Lung (tissue), 11 donors: ENCODE measurements at regions not wholly inside any gene's neighbourhood (a gene's known extent, or its start where the extent isn't known, plus 50 kb on each side); places are given as distances from the start of the nearest gene placed in this dataset.

Experiments used
- ATAC-seq: fragments of 200-7000 bp; cut with Tn5 transposase; one replicate; pipeline ENCODE4 v1.9.1; 2020; ENCODE audit warnings: moderate number of reproducible peaks; ENCODE audit not compliant: insufficient read depth, low FRiP score
- DNase-seq, 3 donors: peaks; one replicate each; pipeline ENCODE4 v3.0.0-alpha.2; 2013 to 2017
- H3K27ac ChIP-seq, 2 donors: one replicate each; pipeline ENCODE4 v1.5.1; 2013; ENCODE audit warnings: mild to moderate bottlenecking in 2 of 2, moderate library complexity in 2 of 2, control low read depth in 1 of 2, inconsistent platforms in 1 of 2, low read depth in 1 of 2, low read length in 1 of 2
- H3K27me3 ChIP-seq, 3 donors: one replicate each; pipeline ENCODE4 v1.5.1; 2013; ENCODE audit warnings: low read length in 2 of 3; ENCODE audit not compliant: control insufficient read depth in 3 of 3, insufficient read depth in 3 of 3
- H3K36me3 ChIP-seq, 4 donors: one replicate each; pipeline ENCODE4 v1.5.1; 2013; ENCODE audit warnings: low read length in 4 of 4, mild to moderate bottlenecking in 1 of 4, moderate library complexity in 1 of 4; ENCODE audit not compliant: control insufficient read depth in 4 of 4, insufficient read depth in 4 of 4
- H3K4me1 ChIP-seq, 5 donors: one replicate each; pipeline ENCODE4 v1.5.1; 2013; ENCODE audit warnings: low read length in 5 of 5, mild to moderate bottlenecking in 2 of 5, moderate library complexity in 1 of 5; ENCODE audit not compliant: control insufficient read depth in 5 of 5, insufficient read depth in 5 of 5
- H3K4me3 ChIP-seq: one replicate; pipeline ENCODE4 v1.5.1; 2013; ENCODE audit warnings: mild to moderate bottlenecking, control low read depth, moderate library complexity
- H3K9ac ChIP-seq, 2 donors: one replicate each; pipeline ENCODE4 v1.5.1; 2013; ENCODE audit warnings: low read length in 2 of 2, control low read depth in 1 of 2; ENCODE audit not compliant: insufficient read depth in 1 of 2
- H3K9me3 ChIP-seq, 4 donors: one replicate each; pipeline ENCODE4 v1.5.1; 2013; ENCODE audit warnings: low read length in 3 of 4, mild to moderate bottlenecking in 1 of 4, moderate library complexity in 1 of 4; ENCODE audit not compliant: control insufficient read depth in 4 of 4, insufficient read depth in 3 of 4
- WGBS, 2 donors: extraction: QIAGEN DNeasy Blood & Tissue Kit; methylation state at CpG; one replicate each; pipeline ENCODE4 v1.1.7; 2013; 5-methylcytosine and 5-hydroxymethylcytosine counted together
- TF ChIP-seq, protein P1 (sequence below): IDR thresholded peaks from 2 replicates; pipeline ENCODE4 v1.5.1; 2012; ENCODE audit warnings: mild to moderate bottlenecking; ENCODE audit errors: control extremely low read depth, extremely low read depth
- donor health status: control.
- donor health status: control.
- donor health status: Bipolar disorder and iron deficiency.
- donor health status: healthy.
- donor health status: DM: yes; HTN: yes; CAD: no.

DNA sequence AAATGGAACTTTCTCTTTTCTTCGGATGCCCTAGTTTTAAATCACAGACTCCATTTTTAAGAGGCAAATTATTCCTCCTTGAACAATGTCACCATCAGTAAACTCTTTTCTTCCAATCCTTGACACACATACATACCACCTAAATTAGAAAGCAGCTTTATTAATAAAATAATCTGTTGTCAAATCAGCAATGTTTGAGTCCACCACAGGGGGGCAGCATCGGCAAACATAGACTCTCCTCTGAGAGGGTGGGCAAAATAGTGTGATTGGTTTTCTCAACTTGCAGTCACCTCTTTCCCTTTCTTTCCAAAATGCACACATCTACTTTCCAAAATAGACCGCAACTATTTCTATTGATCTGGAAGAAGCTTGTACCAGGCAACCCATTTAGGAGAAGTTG lies 438.4 kb upstream of the OR4E1 start:
- DNase-seq (peak in 1 of 3 donors; percentile 19), ATAC-seq (no peak)
- H3K4me3 ChIP-seq: no peak overlapping the region
- no peak overlapping the region for H3K9ac ChIP-seq
- H3K9me3 ChIP-seq: no peaks in the 10 kb centered on the region
- no peak overlapping the region for H3K27ac ChIP-seq
- peaks cover 0 to 7% (median 0%) of the 10 kb centered on the region in 5 donors for H3K4me1 ChIP-seq
- H3K36me3 ChIP-seq: no peaks in the 10 kb centered on the region
- WGBS, 2 donors: 67 to 72% methylated on average over 3 of the region's 3 CpGs
- H3K27me3 ChIP-seq: peaks cover 0 to 4% (median 2%) of the 10 kb centered on the region in 3 donors
- TF ChIP-seq, protein P1, sequence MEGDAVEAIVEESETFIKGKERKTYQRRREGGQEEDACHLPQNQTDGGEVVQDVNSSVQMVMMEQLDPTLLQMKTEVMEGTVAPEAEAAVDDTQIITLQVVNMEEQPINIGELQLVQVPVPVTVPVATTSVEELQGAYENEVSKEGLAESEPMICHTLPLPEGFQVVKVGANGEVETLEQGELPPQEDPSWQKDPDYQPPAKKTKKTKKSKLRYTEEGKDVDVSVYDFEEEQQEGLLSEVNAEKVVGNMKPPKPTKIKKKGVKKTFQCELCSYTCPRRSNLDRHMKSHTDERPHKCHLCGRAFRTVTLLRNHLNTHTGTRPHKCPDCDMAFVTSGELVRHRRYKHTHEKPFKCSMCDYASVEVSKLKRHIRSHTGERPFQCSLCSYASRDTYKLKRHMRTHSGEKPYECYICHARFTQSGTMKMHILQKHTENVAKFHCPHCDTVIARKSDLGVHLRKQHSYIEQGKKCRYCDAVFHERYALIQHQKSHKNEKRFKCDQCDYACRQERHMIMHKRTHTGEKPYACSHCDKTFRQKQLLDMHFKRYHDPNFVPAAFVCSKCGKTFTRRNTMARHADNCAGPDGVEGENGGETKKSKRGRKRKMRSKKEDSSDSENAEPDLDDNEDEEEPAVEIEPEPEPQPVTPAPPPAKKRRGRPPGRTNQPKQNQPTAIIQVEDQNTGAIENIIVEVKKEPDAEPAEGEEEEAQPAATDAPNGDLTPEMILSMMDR: no peak

DNA sequence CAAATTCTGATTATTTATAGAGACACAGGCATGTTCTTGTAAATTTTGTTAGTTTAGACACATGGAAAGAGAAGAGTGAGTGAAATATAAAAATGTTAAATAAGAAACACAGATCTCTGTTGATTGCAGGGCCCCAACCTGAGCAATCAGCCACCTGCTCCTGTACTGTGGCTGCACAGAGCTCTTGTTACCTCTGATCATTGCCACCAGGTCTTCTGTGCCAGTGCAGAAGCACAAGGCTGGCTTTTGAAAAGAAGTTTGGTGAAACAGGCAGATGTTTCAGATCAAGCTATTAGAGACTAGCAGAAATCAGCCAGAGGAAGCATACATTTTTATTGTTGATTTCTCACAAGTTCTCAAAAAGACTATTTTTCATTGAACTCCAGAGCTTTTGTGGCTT lies 434.1 kb upstream of the OR4E1 start:
- peaks cover 0 to under 1% (median under 1%) of the 10 kb centered on the region in 3 donors for H3K27me3 ChIP-seq
- H3K4me3 ChIP-seq: no peak overlapping the region
- H3K27ac ChIP-seq: no peak overlapping the region
- H3K9ac ChIP-seq: no peak overlapping the region
- no peaks in the 10 kb centered on the region for H3K9me3 ChIP-seq
- TF ChIP-seq, protein P1: no peak
- ATAC-seq: no peak
- no peak for DNase-seq
- H3K36me3 ChIP-seq: no peaks in the 10 kb centered on the region
- peaks cover 0 to 7% (median 0%) of the 10 kb centered on the region in 5 donors for H3K4me1 ChIP-seq

DNA sequence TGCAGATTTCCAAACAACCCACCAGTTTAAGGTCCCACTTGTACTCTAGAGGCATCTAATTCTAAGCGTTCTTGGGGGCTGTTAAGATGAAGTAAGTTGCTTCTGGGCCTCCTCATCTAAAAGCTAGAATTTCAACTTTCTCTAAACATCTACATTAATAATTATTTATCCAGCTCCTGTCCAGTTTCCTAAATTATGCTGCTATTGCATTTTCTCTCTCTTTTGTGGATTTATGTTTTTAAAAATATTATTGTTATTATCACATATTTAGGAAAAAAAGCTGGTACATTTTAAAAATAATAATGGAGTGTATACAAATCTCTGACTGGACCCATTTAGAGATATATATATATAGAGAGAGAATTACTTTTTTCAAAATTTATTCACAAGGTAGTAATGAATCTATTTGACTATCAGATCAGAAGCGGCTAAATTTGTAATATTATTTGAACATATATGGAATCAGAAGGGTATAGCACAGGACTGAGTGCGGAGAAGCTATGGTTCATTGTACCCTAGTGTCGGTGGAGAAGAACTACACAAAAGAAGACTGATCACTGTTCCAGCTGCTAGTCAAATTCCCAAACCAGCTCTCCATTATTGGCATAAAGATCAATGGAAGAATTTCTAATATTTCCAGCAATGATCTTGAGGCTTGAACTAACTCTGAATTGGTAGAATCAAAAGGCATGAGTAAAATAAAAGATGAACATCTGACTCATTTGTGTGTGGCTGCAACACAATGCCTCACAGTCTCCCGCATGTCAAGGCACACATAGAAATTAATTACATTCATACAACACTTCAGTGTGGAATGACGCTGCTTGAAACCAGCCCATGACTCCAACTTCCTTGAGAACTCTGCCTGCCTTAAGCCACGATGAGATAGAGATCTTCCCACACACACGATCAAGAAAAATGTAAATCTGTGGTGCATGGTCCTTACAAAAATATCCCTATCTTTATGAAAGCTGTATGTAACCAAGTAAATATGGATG lies 433.4 kb upstream of the OR4E1 start:
- TF ChIP-seq, protein P1: no peak
- H3K9me3 ChIP-seq: no peaks in the 10 kb centered on the region
- DNase-seq (no peak), ATAC-seq (no peak)
- WGBS, 2 donors: 67 to 68% methylated on average over 8 of the region's 8 CpGs
- no peaks in the 10 kb centered on the region for H3K36me3 ChIP-seq
- H3K4me3 ChIP-seq: no peak overlapping the region
- peaks cover 0 to 7% (median 0%) of the 10 kb centered on the region in 5 donors for H3K4me1 ChIP-seq
- H3K9ac ChIP-seq: no peak overlapping the region
- H3K27me3 ChIP-seq: no peaks in the 10 kb centered on the region
- H3K27ac ChIP-seq: no peak overlapping the region
